H9 (cell line): ENCODE measurements at regions not wholly inside any gene's neighbourhood (a gene's known extent, or its start where the extent isn't known, plus 50 kb on each side); places are given as distances from the start of the nearest gene placed in this dataset.

Experiments
- DNase-seq: peaks from one replicate; pipeline ENCODE4 v3.0.0-alpha.2; 2017
- H2AFZ ChIP-seq: one replicate; pipeline ENCODE4 v1.6.1; 2013; ENCODE audit warnings: mild to moderate bottlenecking, low read length, control low read depth, moderate library complexity
- H2AK5ac ChIP-seq: 2 replicates; pipeline ENCODE4 v1.6.1; 2013; ENCODE audit warnings: low read length, control low read depth, mixed read lengths; ENCODE audit not compliant: insufficient read length
- H2BK120ac ChIP-seq: one replicate; pipeline ENCODE4 v1.6.1; 2013; ENCODE audit warnings: low read depth, mild to moderate bottlenecking, low read length, control low read depth, inconsistent platforms; ENCODE audit not compliant: poor library complexity, severe bottlenecking
- H2BK12ac ChIP-seq: 2 replicates; pipeline ENCODE4 v1.6.1; 2013; ENCODE audit warnings: low read length, control low read depth, mixed read lengths, low read depth; ENCODE audit not compliant: insufficient read length
- H2BK15ac ChIP-seq: 2 replicates; pipeline ENCODE4 v1.6.1; 2013; ENCODE audit warnings: low read depth, low read length, control low read depth
- H2BK20ac ChIP-seq: one replicate; pipeline ENCODE4 v1.6.1; 2013; ENCODE audit warnings: low read depth, mild to moderate bottlenecking, low read length, control low read depth, inconsistent platforms; ENCODE audit not compliant: poor library complexity, severe bottlenecking
- H2BK5ac ChIP-seq: 2 replicates; pipeline ENCODE4 v1.6.1; 2013; ENCODE audit warnings: low read length, control low read depth, mixed read lengths; ENCODE audit not compliant: insufficient read length
- H3K14ac ChIP-seq: 2 replicates; pipeline ENCODE4 v1.6.1; 2013; ENCODE audit warnings: low read length, control low read depth; ENCODE audit not compliant: insufficient read depth
- H3K18ac ChIP-seq: 2 replicates; pipeline ENCODE4 v1.6.1; 2013; ENCODE audit warnings: low read depth, mild to moderate bottlenecking, mixed read lengths, low read length, control low read depth; ENCODE audit not compliant: insufficient read length
- H3K23ac ChIP-seq: 2 replicates; pipeline ENCODE4 v1.6.1; 2013; ENCODE audit warnings: low read length, control low read depth, mixed read lengths, low read depth; ENCODE audit not compliant: insufficient read length
- H3K23me2 ChIP-seq: 2 replicates; pipeline ENCODE4 v1.6.1; 2013; ENCODE audit warnings: low read depth, mild to moderate bottlenecking, mixed read lengths, low read length, control low read depth; ENCODE audit not compliant: insufficient read length, poor library complexity, severe bottlenecking
- H3K27ac ChIP-seq: 2 replicates; pipeline ENCODE4 v1.5.1; 2013; ENCODE audit warnings: low read length, control low read depth, mixed read lengths, low read depth; ENCODE audit not compliant: insufficient read length
- H3K27me3 ChIP-seq: 2 replicates; pipeline ENCODE4 v1.6.1; 2013; ENCODE audit warnings: low read length, control low read depth, inconsistent platforms; ENCODE audit not compliant: insufficient read depth
- H3K4ac ChIP-seq: 2 replicates; pipeline ENCODE4 v1.6.1; 2013; ENCODE audit warnings: low read depth, mild to moderate bottlenecking, control low read depth, inconsistent platforms, low read length, moderate library complexity
- H3K4me1 ChIP-seq: 2 replicates; pipeline ENCODE4 v1.6.1; 2013; ENCODE audit warnings: low read length, control low read depth, inconsistent platforms; ENCODE audit not compliant: insufficient read depth
- H3K4me2 ChIP-seq: 2 replicates; pipeline ENCODE4 v1.6.1; 2013; ENCODE audit warnings: low read length, control low read depth, mixed read lengths; ENCODE audit not compliant: insufficient read length, insufficient read depth
- H3K56ac ChIP-seq: 2 replicates; pipeline ENCODE4 v1.6.1; 2013; ENCODE audit warnings: low read depth, mild to moderate bottlenecking, mixed read lengths, low read length, control low read depth; ENCODE audit not compliant: insufficient read length
- H3K79me1 ChIP-seq: 2 replicates; pipeline ENCODE4 v1.6.1; 2013; ENCODE audit warnings: low read depth, mild to moderate bottlenecking, moderate library complexity, low read length, control low read depth, inconsistent platforms; ENCODE audit not compliant: insufficient read depth, poor library complexity, severe bottlenecking
- H3K79me2 ChIP-seq: 2 replicates; pipeline ENCODE4 v1.6.1; 2013; ENCODE audit warnings: low read length, control low read depth, inconsistent platforms; ENCODE audit not compliant: insufficient read depth
- H3K9ac ChIP-seq: 2 replicates; pipeline ENCODE4 v1.6.1; 2013; ENCODE audit warnings: low read length, control low read depth, mixed read lengths; ENCODE audit not compliant: insufficient read length; ENCODE audit errors: extremely low read depth
- H3K9me3 ChIP-seq: one replicate; pipeline ENCODE4 v1.6.1; 2013; ENCODE audit warnings: low read depth, low read length, inconsistent platforms; ENCODE audit not compliant: control insufficient read depth
- H3T11ph ChIP-seq: one replicate; pipeline ENCODE4 v1.6.1; 2013; ENCODE audit warnings: mild to moderate bottlenecking, low read length, control low read depth, inconsistent platforms
- H4K20me1 ChIP-seq: one replicate; pipeline ENCODE4 v1.6.1; 2013; ENCODE audit not compliant: control insufficient read depth, insufficient read length, insufficient read depth
- H4K5ac ChIP-seq: 2 replicates; pipeline ENCODE4 v1.6.1; 2013; ENCODE audit warnings: low read depth, mild to moderate bottlenecking, mixed read lengths, low read length, control low read depth; ENCODE audit not compliant: insufficient read length
- H4K8ac ChIP-seq: replicated peaks from 2 replicates; pipeline ENCODE4 v1.6.1; 2013; ENCODE audit warnings: low read length, control low read depth, mixed read lengths, low read depth; ENCODE audit not compliant: insufficient read length
- H4K91ac ChIP-seq: 2 replicates; pipeline ENCODE4 v1.6.1; 2013; ENCODE audit warnings: low read depth, mild to moderate bottlenecking, moderate library complexity, mixed read lengths, low read length, control low read depth; ENCODE audit not compliant: insufficient read length
- H3K27ac Mint-ChIP-seq, 3 experiments: 2 replicates in 2 of 3; 3 replicates in 1 of 3; pipeline ENCODE4 v1.8.0; 2020 to 2021; ENCODE audit warnings: mixed read lengths in 3 of 3, mild to moderate bottlenecking in 1 of 3, moderate library complexity in 1 of 3
- H3K27me3 Mint-ChIP-seq: 2 replicates; pipeline ENCODE4 v1.8.0; 2021; ENCODE audit warnings: low read depth, mild to moderate bottlenecking, moderate library complexity, mixed read lengths
- H3K36me3 Mint-ChIP-seq, 3 experiments: 2 replicates in 2 of 3; 3 replicates in 1 of 3; pipeline ENCODE4 v1.8.0; 2020 to 2021; ENCODE audit warnings: low read depth in 3 of 3, mixed read lengths in 3 of 3; ENCODE audit not compliant: insufficient read depth in 1 of 3
- H3K4me1 Mint-ChIP-seq, 2 experiments: 2 replicates each; pipeline ENCODE4 v1.8.0; 2020; ENCODE audit warnings: mixed read lengths in 2 of 2
- H3K4me3 Mint-ChIP-seq, 2 experiments: 2 replicates in 1 of 2; 3 replicates in 1 of 2; pipeline ENCODE4 v1.8.0; 2020 to 2021; ENCODE audit warnings: mild to moderate bottlenecking in 2 of 2, mixed read lengths in 2 of 2, moderate library complexity in 1 of 2
- H3K9me3 Mint-ChIP-seq, 2 experiments: 2 replicates in 1 of 2; 3 replicates in 1 of 2; pipeline ENCODE4 v1.8.0; 2020; ENCODE audit warnings: mild to moderate bottlenecking in 2 of 2, mixed read lengths in 2 of 2, moderate library complexity in 1 of 2
- WGBS: extraction: QIAGEN DNeasy Blood & Tissue Kit; methylation state at CpG from one replicate; pipeline ENCODE4 v1.1.7; 2013; ENCODE audit warnings: missing lambda C conversion rate, low lambda C conversion rate, mixed read lengths; ENCODE audit not compliant: insufficient read length; ENCODE audit errors: extremely low coverage; 5-methylcytosine and 5-hydroxymethylcytosine counted together
- TF ChIP-seq, protein P1 (sequence below): fragments of 200-600 bp; sonication (generic); conservative IDR thresholded peaks from 3 replicates; pipeline ENCODE4 v1.8.0; 2021; ENCODE audit warnings: antibody characterized with exemption, mild to moderate bottlenecking

DNA sequence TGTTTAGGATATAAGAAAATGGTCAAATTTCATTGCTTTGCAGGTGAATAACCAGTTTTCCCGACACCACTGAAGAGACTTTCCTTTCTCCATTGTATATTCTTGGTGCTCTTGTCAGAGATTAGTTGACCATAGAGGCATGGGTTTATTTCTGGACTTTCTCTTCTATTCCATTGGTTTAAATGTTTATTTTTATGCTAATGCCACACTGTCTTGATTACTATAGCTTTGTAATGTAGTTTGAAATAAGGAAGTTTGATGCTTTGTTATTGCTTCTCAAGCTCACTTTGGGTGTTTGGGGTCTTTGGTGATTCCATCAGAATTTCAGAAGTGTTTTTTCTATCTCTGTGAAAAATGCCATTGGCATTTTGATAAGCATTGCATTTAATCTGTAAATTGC lies 190.0 kb upstream of the SPRY2 start:
- Histone ChIP-seq H2BK5ac (no peak overlapping the region), H4K5ac (no peak overlapping the region), H3K4me1 (no peaks in the 10 kb centered on the region), H3K18ac (no peak overlapping the region), H3K56ac (no peak overlapping the region), H3K4ac (no peak overlapping the region), H3T11ph (no peak overlapping the region), H3K79me2 (no peaks in the 10 kb centered on the region), H4K20me1 (no peaks in the 10 kb centered on the region), H4K91ac (no peak overlapping the region), H3K79me1 (no peaks in the 10 kb centered on the region), H3K23ac (no peak overlapping the region), H3K27ac (no peak overlapping the region), H3K23me2 (no peaks in the 10 kb centered on the region), H2AFZ (no peak overlapping the region), H2BK20ac (no peak overlapping the region), H3K27me3 (no peaks in the 10 kb centered on the region), H2BK12ac (no peak overlapping the region), H3K4me2 (no peak overlapping the region), H3K9ac (no peak overlapping the region), H2AK5ac (no peak overlapping the region), H3K14ac (no peak overlapping the region), H4K8ac (no peak overlapping the region), H3K9me3 (no peaks in the 10 kb centered on the region), H2BK15ac (no peak overlapping the region), H2BK120ac (no peak overlapping the region)
- WGBS, result no CpG with 5 or more reads among the region's 1 CpG
- H3K4me1 Mint-ChIP-seq, result no peaks in the 10 kb centered on the region
- no peak overlapping the region for H3K4me3 Mint-ChIP-seq
- TF ChIP-seq, protein P1, sequence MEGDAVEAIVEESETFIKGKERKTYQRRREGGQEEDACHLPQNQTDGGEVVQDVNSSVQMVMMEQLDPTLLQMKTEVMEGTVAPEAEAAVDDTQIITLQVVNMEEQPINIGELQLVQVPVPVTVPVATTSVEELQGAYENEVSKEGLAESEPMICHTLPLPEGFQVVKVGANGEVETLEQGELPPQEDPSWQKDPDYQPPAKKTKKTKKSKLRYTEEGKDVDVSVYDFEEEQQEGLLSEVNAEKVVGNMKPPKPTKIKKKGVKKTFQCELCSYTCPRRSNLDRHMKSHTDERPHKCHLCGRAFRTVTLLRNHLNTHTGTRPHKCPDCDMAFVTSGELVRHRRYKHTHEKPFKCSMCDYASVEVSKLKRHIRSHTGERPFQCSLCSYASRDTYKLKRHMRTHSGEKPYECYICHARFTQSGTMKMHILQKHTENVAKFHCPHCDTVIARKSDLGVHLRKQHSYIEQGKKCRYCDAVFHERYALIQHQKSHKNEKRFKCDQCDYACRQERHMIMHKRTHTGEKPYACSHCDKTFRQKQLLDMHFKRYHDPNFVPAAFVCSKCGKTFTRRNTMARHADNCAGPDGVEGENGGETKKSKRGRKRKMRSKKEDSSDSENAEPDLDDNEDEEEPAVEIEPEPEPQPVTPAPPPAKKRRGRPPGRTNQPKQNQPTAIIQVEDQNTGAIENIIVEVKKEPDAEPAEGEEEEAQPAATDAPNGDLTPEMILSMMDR, result no peak
- no peaks in the 10 kb centered on the region for H3K27me3 Mint-ChIP-seq
- H3K9me3 Mint-ChIP-seq, result peaks cover 0 to 7% of the 10 kb centered on the region in 2 experiments; a peak in 1 of 5 replicates
- no peak for DNase-seq
- H3K27ac Mint-ChIP-seq, result no peak overlapping the region
- H3K36me3 Mint-ChIP-seq, result peaks cover 0 to 7% (median 1%) of the 10 kb centered on the region in 3 experiments; a peak in 2 of 7 replicates
